Prostate gland (tissue), 2 donors: ENCODE measurements at regions not wholly inside any gene's neighbourhood (a gene's known extent, or its start where the extent isn't known, plus 50 kb on each side); places are given as distances from the start of the nearest gene placed in this dataset.

Source experiments
- POLR2AphosphoS5 ChIP-seq: sonication (generic); formaldehyde crosslinking; IDR thresholded peaks from one replicate; pipeline ENCODE4 v1.6.1; 2017; ENCODE audit warnings: antibody characterized with exemption
- TF ChIP-seq, protein P1 (sequence below), 4 experiments: fragments of 200-600 bp in 2 of 4; fragments of 450-650 bp in 2 of 4; sonication (generic) in 2 of 4; IDR thresholded peaks; 1 replicate in 3 of 4; 2 replicates in 1 of 4; pipeline ENCODE4 v1.5.1; 2016 to 2019; ENCODE audit warnings: antibody characterized with exemption in 4 of 4, mild to moderate bottlenecking in 2 of 4, moderate library complexity in 2 of 4

GRCh38 chr11:27857588-27857987 is 157.3 kb upstream of the BDNF start:
- TF ChIP-seq, protein P1, sequence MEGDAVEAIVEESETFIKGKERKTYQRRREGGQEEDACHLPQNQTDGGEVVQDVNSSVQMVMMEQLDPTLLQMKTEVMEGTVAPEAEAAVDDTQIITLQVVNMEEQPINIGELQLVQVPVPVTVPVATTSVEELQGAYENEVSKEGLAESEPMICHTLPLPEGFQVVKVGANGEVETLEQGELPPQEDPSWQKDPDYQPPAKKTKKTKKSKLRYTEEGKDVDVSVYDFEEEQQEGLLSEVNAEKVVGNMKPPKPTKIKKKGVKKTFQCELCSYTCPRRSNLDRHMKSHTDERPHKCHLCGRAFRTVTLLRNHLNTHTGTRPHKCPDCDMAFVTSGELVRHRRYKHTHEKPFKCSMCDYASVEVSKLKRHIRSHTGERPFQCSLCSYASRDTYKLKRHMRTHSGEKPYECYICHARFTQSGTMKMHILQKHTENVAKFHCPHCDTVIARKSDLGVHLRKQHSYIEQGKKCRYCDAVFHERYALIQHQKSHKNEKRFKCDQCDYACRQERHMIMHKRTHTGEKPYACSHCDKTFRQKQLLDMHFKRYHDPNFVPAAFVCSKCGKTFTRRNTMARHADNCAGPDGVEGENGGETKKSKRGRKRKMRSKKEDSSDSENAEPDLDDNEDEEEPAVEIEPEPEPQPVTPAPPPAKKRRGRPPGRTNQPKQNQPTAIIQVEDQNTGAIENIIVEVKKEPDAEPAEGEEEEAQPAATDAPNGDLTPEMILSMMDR (IDR thresholded peaks at IDR 0.05), result no peak
- no peak for TF ChIP-seq POLR2AphosphoS5
